ENCODE measurements at regions not wholly inside any gene's neighbourhood (a gene's known extent, or its start where the extent isn't known, plus 50 kb on each side); places are given as distances from the start of the nearest gene placed in this dataset.

DNA sequence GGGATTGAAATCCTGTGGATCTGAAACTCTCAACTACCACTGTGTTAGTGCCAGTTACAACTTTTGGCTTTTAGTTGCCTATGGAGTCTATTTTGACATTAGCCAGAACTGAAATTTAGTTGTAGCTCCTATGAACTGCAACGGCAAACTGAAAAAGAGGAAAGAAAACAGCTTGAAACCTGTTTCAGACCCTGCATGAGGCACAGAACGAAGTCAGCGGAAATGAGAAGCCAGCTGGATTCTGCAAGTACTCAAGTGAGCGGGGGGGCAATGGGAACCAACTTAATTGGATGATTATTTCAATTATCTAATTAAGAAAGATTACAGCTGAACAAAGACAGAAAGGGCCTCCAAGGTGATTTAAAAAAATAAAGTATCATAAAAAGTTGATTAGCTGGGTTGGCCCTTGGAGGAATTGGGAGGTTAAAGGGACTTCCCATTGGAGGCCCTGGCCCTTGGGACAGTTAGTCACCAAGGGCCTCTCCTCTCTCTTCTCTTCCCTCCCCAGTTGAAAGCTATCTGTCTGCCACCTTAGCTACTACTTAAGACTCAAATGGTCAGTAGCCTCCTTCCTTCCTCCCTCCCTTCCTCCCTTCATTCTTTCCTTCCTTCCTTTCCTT is 352.1 kb downstream of the SHQ1 start:
- ATAC-seq (no peak), FAIRE-seq (no peak), DNase-seq (ENCODE audit: low read depth in 1 of 2, low spot score in 1 of 2) (no peak)
- TF ChIP-seq, protein P1, sequence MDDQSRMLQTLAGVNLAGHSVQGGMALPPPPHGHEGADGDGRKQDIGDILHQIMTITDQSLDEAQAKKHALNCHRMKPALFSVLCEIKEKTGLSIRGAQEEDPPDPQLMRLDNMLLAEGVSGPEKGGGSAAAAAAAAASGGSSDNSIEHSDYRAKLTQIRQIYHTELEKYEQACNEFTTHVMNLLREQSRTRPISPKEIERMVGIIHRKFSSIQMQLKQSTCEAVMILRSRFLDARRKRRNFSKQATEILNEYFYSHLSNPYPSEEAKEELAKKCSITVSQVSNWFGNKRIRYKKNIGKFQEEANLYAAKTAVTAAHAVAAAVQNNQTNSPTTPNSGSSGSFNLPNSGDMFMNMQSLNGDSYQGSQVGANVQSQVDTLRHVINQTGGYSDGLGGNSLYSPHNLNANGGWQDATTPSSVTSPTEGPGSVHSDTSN (IDR thresholded peaks at IDR 0.05) = no peak
- TF ChIP-seq, protein P2, sequence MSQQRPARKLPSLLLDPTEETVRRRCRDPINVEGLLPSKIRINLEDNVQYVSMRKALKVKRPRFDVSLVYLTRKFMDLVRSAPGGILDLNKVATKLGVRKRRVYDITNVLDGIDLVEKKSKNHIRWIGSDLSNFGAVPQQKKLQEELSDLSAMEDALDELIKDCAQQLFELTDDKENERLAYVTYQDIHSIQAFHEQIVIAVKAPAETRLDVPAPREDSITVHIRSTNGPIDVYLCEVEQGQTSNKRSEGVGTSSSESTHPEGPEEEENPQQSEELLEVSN (IDR thresholded peaks at IDR 0.05; ENCODE audit: borderline replicate concordance, low read depth) = no peak
- no peak for TF ChIP-seq CHD4 (IDR thresholded peaks at IDR 0.05; ENCODE audit: borderline replicate concordance)
- no peak for TF ChIP-seq SMC3 (IDR thresholded peaks at IDR 0.05)
- no peak for TF ChIP-seq MYC (IDR thresholded peaks at IDR 0.05; ENCODE audit: borderline replicate concordance, low read length)
- TF ChIP-seq JUN (IDR thresholded peaks at IDR 0.05) = no peak
- no peak for TF ChIP-seq ESRRA (IDR thresholded peaks at IDR 0.05; ENCODE audit: borderline replicate concordance, low read length)
- TF ChIP-seq EHMT2 (IDR thresholded peaks at IDR 0.05; ENCODE audit: low read depth) = no peak
- no peak for TF ChIP-seq TP53 (CRISPR knock-in tag; IDR thresholded peaks at IDR 0.05)
- no peak for TF ChIP-seq NFE2L2 (conservative IDR thresholded peaks at IDR 0.05; ENCODE audit: low read length)
- no peak for TF ChIP-seq HOXB5 (CRISPR knock-in tag; IDR thresholded peaks at IDR 0.05)
- TF ChIP-seq JUNB (IDR thresholded peaks at IDR 0.05) = no peak
- TF ChIP-seq, protein P3, sequence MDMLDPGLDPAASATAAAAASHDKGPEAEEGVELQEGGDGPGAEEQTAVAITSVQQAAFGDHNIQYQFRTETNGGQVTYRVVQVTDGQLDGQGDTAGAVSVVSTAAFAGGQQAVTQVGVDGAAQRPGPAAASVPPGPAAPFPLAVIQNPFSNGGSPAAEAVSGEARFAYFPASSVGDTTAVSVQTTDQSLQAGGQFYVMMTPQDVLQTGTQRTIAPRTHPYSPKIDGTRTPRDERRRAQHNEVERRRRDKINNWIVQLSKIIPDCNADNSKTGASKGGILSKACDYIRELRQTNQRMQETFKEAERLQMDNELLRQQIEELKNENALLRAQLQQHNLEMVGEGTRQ (IDR thresholded peaks at IDR 0.05) = no peak
- TF ChIP-seq HEYL (CRISPR knock-in tag; IDR thresholded peaks at IDR 0.05) = no peak
- TF ChIP-seq ZNF302 (CRISPR knock-in tag; IDR thresholded peaks at IDR 0.05) = no peak
- TF ChIP-seq EP300 (IDR thresholded peaks at IDR 0.05) = no peak
- TF ChIP-seq FOSB (CRISPR knock-in tag; IDR thresholded peaks at IDR 0.05) = no peak
- ChIA-PET POLR2A (interaction anchor here (0.6 kb wide), 2 partner anchors 106 to 357 kb away, joined by 3 to 4 read pairs; no protein-coding TSS in a partner anchor), CTCF (interaction anchor here (1.1 to 1.2 kb wide), 2 partner anchors 12 to 67 kb away, joined by 3 read pairs; no protein-coding TSS in a partner anchor)
- Histone ChIP-seq H3K4me2 (no peak overlapping the region), H3K9me3 (peaks cover 9% of the 10 kb centered on the region; the same call in 2 of the 3 replicates), H3K4me1 (0 out of 3 replicates have a peak, but pooled peaks cover 4% of the 10 kb centered on the region), H3K27ac (no peak overlapping the region), H3K4me3 (no peak overlapping the region)
- 58% methylated on average over 4 of the region's 4 CpGs for WGBS (ENCODE audit: missing lambda C conversion rate)

DNA sequence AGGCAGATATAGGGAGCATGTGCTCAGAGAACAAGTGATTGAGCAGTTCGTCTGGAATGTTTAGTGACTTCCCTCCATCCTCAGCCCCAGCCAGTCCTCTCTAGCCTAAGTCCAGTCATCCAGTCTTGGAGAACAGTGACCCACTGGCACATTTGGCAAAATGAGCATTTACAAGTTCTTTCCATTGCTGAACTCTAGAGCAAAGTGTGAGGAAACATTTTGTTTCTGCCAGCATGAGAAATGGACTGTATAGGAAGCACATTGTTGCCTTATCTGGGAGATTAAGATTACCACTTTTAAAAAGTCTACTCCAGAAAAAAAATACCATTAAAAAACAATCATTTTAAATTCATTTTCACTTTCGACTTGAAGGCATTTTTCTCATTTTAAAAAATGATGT is 353.6 kb downstream of the SHQ1 start:
- DNase-seq (ENCODE audit: low read depth in 1 of 2, low spot score in 1 of 2) = no peak
- Histone ChIP-seq H3K4me2 (no peak overlapping the region), H3K4me1 (0 out of 3 replicates have a peak, but pooled peaks cover 4% of the 10 kb centered on the region), H3K27ac (no peak overlapping the region), H3K9me3 (peaks cover 9% of the 10 kb centered on the region; the same call in 2 of the 3 replicates), H3K4me3 (no peak overlapping the region)
- 16% methylated on average over 2 of the region's 2 CpGs for WGBS (ENCODE audit: missing lambda C conversion rate)
- TF ChIP-seq JUNB (IDR thresholded peaks at IDR 0.05) = no peak
- TF ChIP-seq EP300 (IDR thresholded peaks at IDR 0.05) = no peak
- TF ChIP-seq RCOR1 (IDR thresholded peaks at IDR 0.05; ENCODE audit: low read depth, low read length) = no peak
- TF ChIP-seq RFX5 (IDR thresholded peaks at IDR 0.05) = no peak
- TF ChIP-seq FOXS1 (CRISPR knock-in tag; IDR thresholded peaks at IDR 0.05) = no peak
- no peak for TF ChIP-seq CHD2 (IDR thresholded peaks at IDR 0.05; ENCODE audit: low read length, partially characterized antibody)
- TF ChIP-seq MYC (IDR thresholded peaks at IDR 0.05; ENCODE audit: borderline replicate concordance, low read length) = no peak
- TF ChIP-seq POLR2A (IDR thresholded peaks at IDR 0.05; ENCODE audit: low read length) = no peak
- TF ChIP-seq, protein P4, sequence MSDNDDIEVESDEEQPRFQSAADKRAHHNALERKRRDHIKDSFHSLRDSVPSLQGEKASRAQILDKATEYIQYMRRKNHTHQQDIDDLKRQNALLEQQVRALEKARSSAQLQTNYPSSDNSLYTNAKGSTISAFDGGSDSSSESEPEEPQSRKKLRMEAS (IDR thresholded peaks at IDR 0.05) = no peak
- TF ChIP-seq TFCP2L1 (CRISPR knock-in tag; IDR thresholded peaks at IDR 0.05) = no peak
- TF ChIP-seq, protein P3 (IDR thresholded peaks at IDR 0.05) = no peak
- TF ChIP-seq HDAC2 (IDR thresholded peaks at IDR 0.05) = no peak
- TF ChIP-seq ZSCAN20 (CRISPR knock-in tag; IDR thresholded peaks at IDR 0.05) = no peak
- no peak for TF ChIP-seq EHF (CRISPR knock-in tag; IDR thresholded peaks at IDR 0.05)
- TF ChIP-seq ZC3H11A (IDR thresholded peaks at IDR 0.05) = no peak
- TF ChIP-seq ZNF302 (CRISPR knock-in tag; IDR thresholded peaks at IDR 0.05) = no peak
- no peak for FAIRE-seq
- ChIA-PET CTCF (interaction anchor here (1.1 to 1.3 kb wide), 2 partner anchors 17 to 19 kb away, joined by 3 read pairs; no protein-coding TSS in a partner anchor), POLR2A (no interaction called here)
- ATAC-seq = no peak
